ENCODE measurements at regions not wholly inside any gene's neighbourhood (a gene's known extent, or its start where the extent isn't known, plus 50 kb on each side); places are given as distances from the start of the nearest gene placed in this dataset.

DNA sequence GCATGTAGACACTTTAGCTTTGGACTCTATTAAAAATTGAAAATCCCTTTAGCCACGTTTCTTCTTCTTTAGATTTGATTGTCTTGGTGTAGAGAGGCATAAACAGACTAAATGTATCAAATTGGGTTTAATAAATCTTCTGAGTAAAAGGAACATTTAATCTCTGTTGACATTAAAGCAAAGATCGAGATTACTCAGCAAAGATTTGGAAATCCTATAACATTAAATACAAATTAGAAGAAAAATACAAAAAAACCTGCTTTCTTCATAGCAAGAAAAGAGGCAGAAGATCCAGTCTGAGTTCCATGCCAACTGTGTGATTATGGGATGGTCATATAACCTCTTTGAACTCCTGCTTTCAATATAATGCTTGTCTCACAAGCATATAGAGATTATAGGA lies 172.3 kb downstream of the GJA1 start (continued):
- TF ChIP-seq, protein P1, sequence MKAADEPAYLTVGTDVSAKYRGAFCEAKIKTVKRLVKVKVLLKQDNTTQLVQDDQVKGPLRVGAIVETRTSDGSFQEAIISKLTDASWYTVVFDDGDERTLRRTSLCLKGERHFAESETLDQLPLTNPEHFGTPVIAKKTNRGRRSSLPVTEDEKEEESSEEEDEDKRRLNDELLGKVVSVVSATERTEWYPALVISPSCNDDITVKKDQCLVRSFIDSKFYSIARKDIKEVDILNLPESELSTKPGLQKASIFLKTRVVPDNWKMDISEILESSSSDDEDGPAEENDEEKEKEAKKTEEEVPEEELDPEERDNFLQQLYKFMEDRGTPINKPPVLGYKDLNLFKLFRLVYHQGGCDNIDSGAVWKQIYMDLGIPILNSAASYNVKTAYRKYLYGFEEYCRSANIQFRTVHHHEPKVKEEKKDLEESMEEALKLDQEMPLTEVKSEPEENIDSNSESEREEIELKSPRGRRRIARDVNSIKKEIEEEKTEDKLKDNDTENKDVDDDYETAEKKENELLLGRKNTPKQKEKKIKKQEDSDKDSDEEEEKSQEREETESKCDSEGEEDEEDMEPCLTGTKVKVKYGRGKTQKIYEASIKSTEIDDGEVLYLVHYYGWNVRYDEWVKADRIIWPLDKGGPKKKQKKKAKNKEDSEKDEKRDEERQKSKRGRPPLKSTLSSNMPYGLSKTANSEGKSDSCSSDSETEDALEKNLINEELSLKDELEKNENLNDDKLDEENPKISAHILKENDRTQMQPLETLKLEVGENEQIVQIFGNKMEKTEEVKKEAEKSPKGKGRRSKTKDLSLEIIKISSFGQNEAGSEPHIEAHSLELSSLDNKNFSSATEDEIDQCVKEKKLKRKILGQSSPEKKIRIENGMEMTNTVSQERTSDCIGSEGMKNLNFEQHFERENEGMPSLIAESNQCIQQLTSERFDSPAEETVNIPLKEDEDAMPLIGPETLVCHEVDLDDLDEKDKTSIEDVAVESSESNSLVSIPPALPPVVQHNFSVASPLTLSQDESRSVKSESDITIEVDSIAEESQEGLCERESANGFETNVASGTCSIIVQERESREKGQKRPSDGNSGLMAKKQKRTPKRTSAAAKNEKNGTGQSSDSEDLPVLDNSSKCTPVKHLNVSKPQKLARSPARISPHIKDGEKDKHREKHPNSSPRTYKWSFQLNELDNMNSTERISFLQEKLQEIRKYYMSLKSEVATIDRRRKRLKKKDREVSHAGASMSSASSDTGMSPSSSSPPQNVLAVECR (CRISPR knock-in tag; IDR thresholded peaks at IDR 0.05; ENCODE audit: borderline replicate concordance) = no peak
- TF ChIP-seq, protein P2, sequence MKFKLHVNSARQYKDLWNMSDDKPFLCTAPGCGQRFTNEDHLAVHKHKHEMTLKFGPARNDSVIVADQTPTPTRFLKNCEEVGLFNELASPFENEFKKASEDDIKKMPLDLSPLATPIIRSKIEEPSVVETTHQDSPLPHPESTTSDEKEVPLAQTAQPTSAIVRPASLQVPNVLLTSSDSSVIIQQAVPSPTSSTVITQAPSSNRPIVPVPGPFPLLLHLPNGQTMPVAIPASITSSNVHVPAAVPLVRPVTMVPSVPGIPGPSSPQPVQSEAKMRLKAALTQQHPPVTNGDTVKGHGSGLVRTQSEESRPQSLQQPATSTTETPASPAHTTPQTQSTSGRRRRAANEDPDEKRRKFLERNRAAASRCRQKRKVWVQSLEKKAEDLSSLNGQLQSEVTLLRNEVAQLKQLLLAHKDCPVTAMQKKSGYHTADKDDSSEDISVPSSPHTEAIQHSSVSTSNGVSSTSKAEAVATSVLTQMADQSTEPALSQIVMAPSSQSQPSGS (CRISPR knock-in tag; IDR thresholded peaks at IDR 0.05) = no peak

DNA sequence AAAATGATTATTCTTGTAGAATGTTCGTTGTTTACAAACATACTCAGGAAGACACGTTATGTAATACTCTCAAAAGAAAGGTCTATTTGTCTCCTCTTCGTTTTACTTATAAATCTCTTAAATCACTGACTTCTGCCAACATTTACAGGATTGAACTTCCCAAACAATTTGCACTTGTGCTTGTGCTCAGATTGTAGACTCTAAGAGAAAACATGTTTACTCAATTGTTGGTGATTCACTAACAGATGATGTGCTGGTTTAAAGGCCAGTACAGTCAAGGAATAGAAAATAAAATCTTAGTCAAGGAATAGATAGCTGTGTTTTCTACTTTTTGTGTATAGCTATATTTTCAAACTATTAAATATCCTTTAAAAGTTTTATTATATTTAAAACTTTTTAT lies 172.8 kb downstream of the GJA1 start:
- H3K4me1 ChIP-seq (ENCODE audit: insufficient read depth, low read length) = no peaks in the 10 kb centered on the region
- FAIRE-seq = no peak
- H3K4me2 ChIP-seq (ENCODE audit: low read depth, low read length) = no peak overlapping the region
- no peaks in the 10 kb centered on the region for H3K9me3 ChIP-seq (ENCODE audit: low read length)
- no peak overlapping the region for H3K4me3 ChIP-seq (replicated peaks in 1 of 3; ENCODE audit: insufficient read depth in 1 of 3, low read depth in 2 of 3, low read length in 3 of 3)
- no peak for ATAC-seq
- no peak overlapping the region for H3K9ac ChIP-seq (ENCODE audit: insufficient read depth, low read depth, low read length)
- DNase-seq (ENCODE audit: low spot score) = no peak
- ChIA-PET CTCF (ENCODE audit: low intra/inter-chr PET ratio, low total read pairs) (no interaction called here), POLR2A (no interaction called here)
- H3K36me3 ChIP-seq (replicated peaks in 1 of 2; ENCODE audit: control insufficient read depth in 1 of 2, insufficient read depth in 2 of 2, low read length in 2 of 2) = no peaks in the 10 kb centered on the region
- H3K27me3 ChIP-seq (ENCODE audit: control insufficient read depth in 1 of 2, insufficient read depth in 2 of 2, low read length in 2 of 2) = no peaks in the 10 kb centered on the region
- no peaks in the 10 kb centered on the region for H3K79me2 ChIP-seq (ENCODE audit: insufficient read depth, low read length)
- in situ Hi-C loops (cut with HindIII; ENCODE audit: extremely low pct_ligation_motif_present, low pct_unique_long_range_greater_than_20kb) (no loop called here), intact Hi-C loops (cut with micrococcal nuclease; ENCODE audit: unreplicated experiment) (no loop called here)
- under 1% methylated on average over 3 of the region's 3 CpGs for WGBS (ENCODE audit: low lambda C conversion rate)
- H2AFZ ChIP-seq (ENCODE audit: low read length) = no peak overlapping the region
- H3K27ac ChIP-seq (ENCODE audit: extremely low read length, insufficient read depth, low read length) = no peak overlapping the region
- no TSS peak for BruUV-seq (replicated peaks)
- no peaks in the 10 kb centered on the region; the same call in 1 of the 2 replicates for H4K20me1 ChIP-seq (ENCODE audit: insufficient read depth, low read length)
- no peak for TF ChIP-seq ZNF367 (CRISPR knock-in tag; IDR thresholded peaks at IDR 0.05; ENCODE audit: borderline replicate concordance)
- TF ChIP-seq SYNCRIP (IDR thresholded peaks at IDR 0.05; ENCODE audit: insufficient read depth, low read depth, low read length) = no peak
- no peak for TF ChIP-seq HNF4G (IDR thresholded peaks at IDR 0.05; ENCODE audit: borderline replicate concordance, low read depth, low read length)
- no peak for TF ChIP-seq HNF4G (CRISPR knock-in tag; IDR thresholded peaks at IDR 0.05; ENCODE audit: borderline replicate concordance, low read depth)
- TF ChIP-seq ATF7 (IDR thresholded peaks at IDR 0.05) = no peak
- no peak for TF ChIP-seq ATF7 (CRISPR knock-in tag; IDR thresholded peaks at IDR 0.05)
- TF ChIP-seq ISL2 (CRISPR knock-in tag; IDR thresholded peaks at IDR 0.05) = no peak
- TF ChIP-seq, protein P3, sequence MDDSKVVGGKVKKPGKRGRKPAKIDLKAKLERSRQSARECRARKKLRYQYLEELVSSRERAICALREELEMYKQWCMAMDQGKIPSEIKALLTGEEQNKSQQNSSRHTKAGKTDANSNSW (CRISPR knock-in tag; IDR thresholded peaks at IDR 0.05; ENCODE audit: borderline replicate concordance) = no peak
- TF ChIP-seq, protein P4, sequence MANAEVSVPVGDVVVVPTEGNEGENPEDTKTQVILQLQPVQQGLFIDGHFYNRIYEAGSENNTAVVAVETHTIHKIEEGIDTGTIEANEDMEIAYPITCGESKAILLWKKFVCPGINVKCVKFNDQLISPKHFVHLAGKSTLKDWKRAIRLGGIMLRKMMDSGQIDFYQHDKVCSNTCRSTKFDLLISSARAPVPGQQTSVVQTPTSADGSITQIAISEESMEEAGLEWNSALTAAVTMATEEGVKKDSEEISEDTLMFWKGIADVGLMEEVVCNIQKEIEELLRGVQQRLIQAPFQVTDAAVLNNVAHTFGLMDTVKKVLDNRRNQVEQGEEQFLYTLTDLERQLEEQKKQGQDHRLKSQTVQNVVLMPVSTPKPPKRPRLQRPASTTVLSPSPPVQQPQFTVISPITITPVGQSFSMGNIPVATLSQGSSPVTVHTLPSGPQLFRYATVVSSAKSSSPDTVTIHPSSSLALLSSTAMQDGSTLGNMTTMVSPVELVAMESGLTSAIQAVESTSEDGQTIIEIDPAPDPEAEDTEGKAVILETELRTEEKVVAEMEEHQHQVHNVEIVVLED (CRISPR knock-in tag; IDR thresholded peaks at IDR 0.05; ENCODE audit: borderline replicate concordance) = no peak
- TF ChIP-seq, protein P5, sequence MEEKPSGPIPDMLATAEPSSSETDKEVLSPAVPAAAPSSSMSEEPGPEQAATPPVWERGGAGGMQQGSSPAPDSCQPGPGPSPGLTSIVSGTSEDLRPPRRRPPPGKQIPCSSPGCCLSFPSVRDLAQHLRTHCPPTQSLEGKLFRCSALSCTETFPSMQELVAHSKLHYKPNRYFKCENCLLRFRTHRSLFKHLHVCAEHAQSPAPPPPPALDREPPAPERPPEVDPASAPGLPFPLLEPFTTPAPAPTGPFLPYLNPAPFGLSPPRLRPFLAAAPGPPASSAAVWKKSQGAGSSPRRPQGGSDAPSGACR (CRISPR knock-in tag; IDR thresholded peaks at IDR 0.05) = no peak
- no peak for TF ChIP-seq ZNF781 (CRISPR knock-in tag; IDR thresholded peaks at IDR 0.05; ENCODE audit: borderline replicate concordance, not compliant biosample characterization)
- TF ChIP-seq, protein P6, sequence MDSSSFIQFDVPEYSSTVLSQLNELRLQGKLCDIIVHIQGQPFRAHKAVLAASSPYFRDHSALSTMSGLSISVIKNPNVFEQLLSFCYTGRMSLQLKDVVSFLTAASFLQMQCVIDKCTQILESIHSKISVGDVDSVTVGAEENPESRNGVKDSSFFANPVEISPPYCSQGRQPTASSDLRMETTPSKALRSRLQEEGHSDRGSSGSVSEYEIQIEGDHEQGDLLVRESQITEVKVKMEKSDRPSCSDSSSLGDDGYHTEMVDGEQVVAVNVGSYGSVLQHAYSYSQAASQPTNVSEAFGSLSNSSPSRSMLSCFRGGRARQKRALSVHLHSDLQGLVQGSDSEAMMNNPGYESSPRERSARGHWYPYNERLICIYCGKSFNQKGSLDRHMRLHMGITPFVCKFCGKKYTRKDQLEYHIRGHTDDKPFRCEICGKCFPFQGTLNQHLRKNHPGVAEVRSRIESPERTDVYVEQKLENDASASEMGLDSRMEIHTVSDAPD (CRISPR knock-in tag; IDR thresholded peaks at IDR 0.05) = no peak
